Activated CD4-positive, alpha-beta T cell treated with anti-CD3 and anti-CD28 coated beads for 48 hours (primary cell): ENCODE measurements at regions not wholly inside any gene's neighbourhood (a gene's known extent, or its start where the extent isn't known, plus 50 kb on each side); places are given as distances from the start of the nearest gene placed in this dataset.

Experiments
- DNase-seq: peaks from one replicate; pipeline ENCODE4 v3.0.0-alpha.2; 2020

GRCh38 chr18:2293109-2293839 is 278.0 kb downstream of the METTL4 start:
- peak; percentile 22 for DNase-seq

DNA sequence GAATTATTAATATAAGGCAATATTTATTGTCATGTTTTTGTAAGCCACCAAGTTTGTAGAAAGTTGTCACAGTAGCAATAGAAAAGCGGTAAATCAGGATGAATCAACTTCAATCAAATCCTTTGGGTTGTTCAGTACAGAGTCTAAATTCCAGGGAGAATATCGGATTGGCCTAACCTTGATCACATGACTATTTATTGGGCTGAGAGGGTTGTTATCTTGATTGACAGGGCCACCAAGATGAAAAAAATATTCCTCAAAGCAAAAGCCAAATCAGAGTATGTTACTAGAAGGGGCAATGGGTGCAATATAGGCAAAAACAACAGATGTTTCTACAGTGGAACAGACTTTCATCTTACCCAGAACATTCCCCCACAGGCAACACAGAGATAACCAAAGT is 270.0 kb downstream of the METTL4 start:
- no peak for DNase-seq

DNA sequence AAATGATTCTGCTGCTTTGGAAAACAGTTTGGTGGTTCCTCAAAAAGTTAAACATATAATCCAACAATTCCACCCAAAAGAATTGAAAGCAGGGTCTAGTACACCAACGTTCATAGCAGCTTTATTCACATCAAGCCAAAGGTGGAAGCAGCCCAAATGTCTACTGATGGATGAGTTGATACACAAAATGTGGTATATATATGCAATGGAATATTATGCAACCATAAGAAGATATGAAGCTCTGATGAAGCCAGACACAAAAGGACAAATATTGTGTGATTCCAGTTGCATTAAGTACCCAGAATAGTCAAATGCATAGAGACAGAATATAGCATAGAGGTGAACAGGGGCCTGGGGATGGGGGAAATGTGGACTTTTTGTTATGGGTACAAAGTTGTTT is 269.3 kb downstream of the METTL4 start:
- no peak for DNase-seq

DNA sequence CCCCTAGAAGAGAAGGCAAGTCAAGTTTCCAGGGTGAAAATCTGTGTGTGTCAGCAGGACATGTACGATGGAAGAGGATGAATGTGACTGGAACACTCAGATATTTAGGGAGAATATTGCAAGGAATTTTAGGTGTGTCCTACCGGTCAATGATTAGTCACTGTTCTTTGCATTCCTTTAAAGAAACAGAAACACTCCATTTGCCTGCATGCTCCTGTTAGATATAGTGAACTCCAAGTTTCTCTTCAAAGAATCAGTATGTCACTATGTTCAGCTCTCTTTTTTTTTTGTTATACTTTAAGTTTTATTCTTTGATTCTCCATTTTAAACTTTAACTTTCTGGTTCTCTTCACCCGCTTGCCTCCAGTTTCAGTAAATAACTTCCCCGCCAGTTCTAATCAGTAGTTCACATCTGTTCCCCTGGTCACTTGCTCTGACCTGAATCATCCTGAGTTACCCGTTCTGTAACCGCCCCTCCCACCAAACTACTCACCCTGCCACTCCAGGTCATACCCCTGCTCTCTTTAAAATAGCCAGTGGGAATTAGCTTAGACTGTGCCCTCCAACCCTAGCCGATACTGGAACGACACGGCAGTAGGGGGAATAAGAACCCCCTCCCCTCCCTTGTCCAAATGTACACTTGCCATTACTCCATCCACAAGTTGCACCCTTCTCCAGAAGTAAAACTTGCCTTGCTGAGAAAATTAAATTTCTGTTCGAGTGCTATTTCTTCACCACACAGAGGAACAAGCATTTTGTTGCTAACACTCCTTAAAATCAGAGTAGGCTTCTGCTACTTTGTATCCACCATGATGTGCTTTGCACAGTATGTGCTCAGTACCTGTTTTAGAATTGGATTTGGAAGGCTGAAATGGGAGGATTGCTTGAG is 268.4 kb downstream of the METTL4 start:
- no peak for DNase-seq

DNA sequence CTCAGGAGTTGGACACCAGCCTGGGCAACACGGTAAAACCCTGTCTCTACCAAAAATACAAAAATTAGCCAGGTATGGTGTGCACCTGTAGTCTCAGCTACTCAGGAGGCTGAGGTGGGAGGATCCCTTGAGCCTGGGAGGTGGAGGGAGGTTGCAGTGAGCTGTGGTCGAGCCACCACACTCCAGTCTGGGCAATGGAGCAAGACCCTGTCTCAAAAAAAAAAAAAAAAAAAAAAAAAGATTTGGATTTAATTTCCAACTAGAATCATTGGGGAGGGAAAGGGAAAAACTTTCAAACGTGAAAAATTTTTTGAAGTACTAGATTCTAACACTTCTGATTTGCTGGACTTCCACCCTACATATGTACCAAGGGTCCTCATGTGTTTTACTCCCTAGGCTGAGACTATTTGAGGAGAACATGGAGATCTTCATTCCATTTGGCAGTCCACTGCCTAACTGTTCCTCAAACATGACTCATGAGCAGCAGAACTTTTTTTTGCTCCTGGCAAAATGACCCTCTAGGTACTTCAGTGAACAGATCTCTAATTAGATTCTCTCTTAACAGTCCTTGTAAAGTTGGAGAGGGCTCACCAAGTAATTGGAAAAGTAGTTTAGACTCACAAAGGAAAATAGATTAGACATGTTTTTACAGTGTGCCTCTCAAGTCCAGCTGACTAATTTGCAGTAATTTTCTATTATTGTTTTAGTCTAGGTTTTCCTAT is 267.6 kb downstream of the METTL4 start:
- no peak for DNase-seq

GRCh38 chr18:2304378-2305175 is 266.7 kb downstream of the METTL4 start:
- no peak for DNase-seq

GRCh38 chr18:2306606-2307005 is 264.7 kb downstream of the METTL4 start:
- no peak for DNase-seq

- DNase-seq = no peak
These were observed 260.4 kb downstream of the METTL4 start for GRCh38 chr18:2310886-2311285.

DNA sequence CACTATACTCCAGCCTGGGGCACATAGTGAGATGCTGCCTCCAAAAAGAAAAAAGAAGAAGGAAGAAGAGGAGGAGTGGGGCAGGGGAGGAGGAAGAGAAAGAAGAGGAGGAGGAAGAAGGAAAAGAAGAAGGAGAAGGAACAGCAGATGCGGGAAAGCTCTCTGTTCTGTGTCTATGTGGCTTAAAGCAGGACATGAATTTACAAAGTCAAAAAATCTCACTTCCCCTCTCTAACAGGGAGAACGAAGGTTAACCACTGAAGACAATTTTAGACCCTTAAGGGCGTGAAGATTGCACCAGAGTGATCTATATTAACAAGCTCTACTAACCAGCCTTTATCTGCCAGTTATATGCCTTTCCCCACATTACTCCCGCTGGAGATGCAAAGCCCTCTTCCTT is 258.9 kb downstream of the METTL4 start:
- no peak for DNase-seq

DNA sequence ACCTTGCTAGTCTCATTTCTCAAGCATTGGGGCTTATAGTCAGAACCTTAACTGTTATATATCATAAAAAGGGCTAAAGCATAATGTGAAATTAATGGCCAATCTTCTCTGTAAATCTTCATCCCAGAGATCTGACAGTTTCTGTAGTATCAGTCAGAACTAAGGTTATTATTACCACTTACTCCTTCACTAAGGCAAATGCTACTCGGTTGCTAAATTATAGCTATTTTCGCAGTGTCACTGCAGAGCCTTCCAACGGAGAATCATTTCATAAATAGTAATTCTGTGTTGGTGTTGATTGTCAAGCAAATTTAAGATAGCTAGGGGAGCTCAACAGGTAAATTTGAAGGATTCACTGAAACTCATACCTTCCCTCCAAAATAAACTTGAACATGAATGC is 258.0 kb downstream of the METTL4 start:
- DNase-seq = no peak

DNA sequence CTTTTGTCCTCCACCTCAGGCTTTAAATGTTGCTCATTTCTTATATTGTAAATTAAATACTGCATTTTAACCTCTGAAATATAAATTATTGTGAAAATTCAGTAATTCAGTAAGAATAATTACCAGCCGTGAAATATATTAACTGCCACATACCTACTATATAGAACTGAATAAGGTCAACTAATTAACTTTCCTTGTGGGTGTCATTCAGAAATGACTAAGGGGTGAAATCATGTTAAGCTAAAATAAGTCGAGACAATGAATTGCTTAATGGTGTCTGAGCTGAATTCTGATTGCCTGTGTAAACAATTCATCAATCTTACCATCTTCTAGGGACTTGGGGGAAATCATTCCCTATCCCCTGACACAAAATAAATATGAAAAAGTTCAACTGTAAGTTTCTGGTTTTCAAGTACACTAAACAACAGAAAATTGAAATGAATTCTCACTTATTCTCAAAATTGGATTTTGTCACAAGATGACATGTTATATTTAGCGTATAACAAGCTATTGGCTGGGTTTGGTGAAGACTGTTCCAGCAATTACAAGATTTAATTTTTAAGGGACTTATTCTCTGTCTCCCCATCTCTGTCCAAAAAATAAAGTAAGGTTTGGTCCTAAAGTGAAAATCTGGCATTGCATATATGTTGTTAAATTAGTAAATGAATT is 255.1 kb downstream of the METTL4 start:
- no peak for DNase-seq

DNA sequence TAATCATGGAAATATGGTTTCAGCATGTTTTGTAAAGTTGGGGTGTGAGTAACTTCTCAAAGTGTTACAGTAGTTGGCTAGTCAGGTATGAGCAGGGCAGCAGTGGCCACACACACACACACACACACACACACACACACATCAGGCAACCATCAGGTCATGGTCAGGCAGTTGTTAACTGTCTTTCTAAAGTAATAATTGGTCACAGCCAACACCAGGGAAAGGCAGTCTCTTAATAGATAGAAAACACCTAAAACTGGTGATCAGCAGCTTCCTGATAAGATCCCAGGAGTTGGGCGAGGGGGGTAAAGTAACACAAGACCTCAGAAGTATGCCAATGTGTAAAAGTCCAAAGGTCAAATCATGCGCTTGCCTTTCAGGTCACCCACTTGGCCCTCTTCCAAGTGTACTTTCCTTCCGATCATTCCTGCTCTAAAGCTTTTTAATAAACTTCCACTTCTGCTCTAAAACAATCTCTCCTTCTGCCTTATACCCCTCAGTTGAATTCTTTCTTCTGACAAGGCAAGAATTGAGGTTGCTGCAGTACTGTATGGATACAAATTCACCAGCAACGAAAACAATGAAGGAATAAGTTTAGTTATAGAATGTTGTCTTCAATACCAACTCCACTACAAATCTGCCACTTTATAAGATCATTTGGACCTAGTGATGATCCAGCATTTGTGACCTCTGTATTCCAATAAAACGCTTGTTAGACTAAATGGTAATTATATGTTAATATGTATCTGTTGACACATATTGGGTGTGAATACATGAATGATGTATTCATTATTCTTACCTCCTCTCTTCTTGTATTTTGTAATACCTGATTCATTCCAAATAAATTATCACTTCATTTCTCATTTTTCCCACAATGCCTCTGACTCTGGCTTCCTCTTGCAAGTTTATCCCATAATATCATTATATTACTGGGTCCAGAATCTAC is 254.3 kb downstream of the METTL4 start:
- DNase-seq = no peak

DNA sequence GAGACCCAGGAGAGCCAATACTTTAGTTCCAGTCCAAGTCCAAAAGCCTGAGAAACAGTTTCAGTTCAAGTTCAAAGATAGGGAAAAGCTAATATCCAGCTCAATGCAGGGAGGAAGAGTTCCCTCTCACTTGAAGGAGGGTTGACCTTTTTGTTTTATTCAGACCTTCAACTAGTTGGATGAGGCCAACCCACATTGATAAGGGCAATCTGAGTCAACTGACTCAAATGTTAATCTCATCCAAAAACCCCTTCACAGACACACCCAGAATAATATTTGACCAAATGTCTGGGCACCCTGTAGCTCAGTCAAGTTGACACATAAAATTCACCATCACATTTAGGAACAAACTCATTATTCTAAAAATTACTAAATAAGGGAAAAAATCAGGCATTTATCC is 246.8 kb downstream of the METTL4 start:
- DNase-seq = no peak

GRCh38 chr18:2325308-2325849 is 245.9 kb downstream of the METTL4 start:
- no peak for DNase-seq

DNA sequence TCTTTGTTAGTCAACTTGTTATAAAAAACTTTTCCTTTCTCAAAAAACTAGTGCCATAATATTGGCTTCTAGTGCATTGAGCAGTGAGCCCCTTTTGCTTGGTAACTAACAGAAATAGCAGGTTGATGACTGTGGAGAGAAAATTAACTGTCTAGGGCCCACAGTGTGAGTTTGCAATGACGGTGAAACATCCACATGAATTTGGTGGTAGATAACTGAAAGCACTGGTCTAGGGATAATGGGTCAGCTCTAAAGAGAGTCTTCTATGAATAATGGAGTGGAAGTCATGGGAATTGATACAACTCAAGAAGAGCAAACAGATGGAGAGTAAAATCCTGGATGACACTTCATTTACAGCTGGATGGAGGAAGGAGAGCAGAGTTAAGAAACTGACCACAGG is 245.4 kb downstream of the METTL4 start:
- DNase-seq = no peak

- DNase-seq = no peak
These were observed 244.3 kb downstream of the METTL4 start for GRCh38 chr18:2326999-2327398.

DNA sequence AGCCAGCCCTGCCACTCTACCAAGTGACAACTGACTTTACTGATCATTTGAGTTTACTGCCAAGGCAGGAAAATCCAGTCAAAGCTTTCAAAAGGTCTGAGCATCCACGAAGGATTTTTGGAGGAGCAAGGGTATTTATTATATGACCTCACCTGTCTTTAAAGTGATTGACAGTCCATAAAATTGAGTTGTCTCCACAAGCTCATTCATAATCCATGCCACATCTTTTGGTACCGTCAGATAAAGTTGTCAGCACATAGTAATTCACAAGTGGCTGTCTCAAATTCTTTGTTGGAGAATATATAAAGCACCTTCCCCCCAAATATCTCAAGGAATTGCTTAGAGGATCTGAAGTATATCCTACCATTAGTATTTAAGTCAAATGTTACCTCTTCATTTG is 240.5 kb downstream of the METTL4 start:
- DNase-seq = no peak

- no peak for DNase-seq
These were observed 239.8 kb downstream of the METTL4 start for GRCh38 chr18:2331491-2331890.

GRCh38 chr18:2336690-2337392 is 234.5 kb downstream of the METTL4 start:
- DNase-seq = no peak

- peak; percentile 67 for DNase-seq
These were observed 233.7 kb downstream of the METTL4 start for GRCh38 chr18:2337552-2338141.
